Skeletal muscle tissue (tissue), 3 donors: ENCODE measurements at regions not wholly inside any gene's neighbourhood (a gene's known extent, or its start where the extent isn't known, plus 50 kb on each side); places are given as distances from the start of the nearest gene placed in this dataset.

ENCODE experiments used
- H3K27ac ChIP-seq: one replicate; pipeline ENCODE4 v1.7.0; 2013; ENCODE audit warnings: mild to moderate bottlenecking, low read depth, low read length, inconsistent platforms
- H3K27me3 ChIP-seq, 3 donors: one replicate each; pipeline ENCODE4 v1.7.0; 2013; ENCODE audit warnings: low read length in 3 of 3; ENCODE audit not compliant: control insufficient read depth in 3 of 3, insufficient read depth in 3 of 3
- H3K36me3 ChIP-seq, 3 donors: one replicate each; pipeline ENCODE4 v1.7.0; 2013; ENCODE audit warnings: low read length in 3 of 3; ENCODE audit not compliant: control insufficient read depth in 3 of 3, insufficient read depth in 3 of 3
- H3K4me1 ChIP-seq, 3 donors: one replicate each; pipeline ENCODE4 v1.7.0; 2013; ENCODE audit warnings: low read length in 3 of 3, mild to moderate bottlenecking in 3 of 3; ENCODE audit not compliant: control insufficient read depth in 3 of 3, insufficient read depth in 3 of 3
- H3K4me3 ChIP-seq, 3 donors: one replicate each; pipeline ENCODE4 v1.7.0; 2013; ENCODE audit warnings: low read length in 3 of 3
- H3K9ac ChIP-seq, 3 donors: one replicate each; pipeline ENCODE4 v1.7.0; 2013; ENCODE audit warnings: low read length in 3 of 3, mild to moderate bottlenecking in 3 of 3, moderate library complexity in 2 of 3, low read depth in 1 of 3
- H3K9me3 ChIP-seq, 3 donors: one replicate each; pipeline ENCODE4 v1.7.0; 2013; ENCODE audit warnings: low read length in 3 of 3; ENCODE audit not compliant: control insufficient read depth in 3 of 3
- donor health status: Osteomylitis.

DNA sequence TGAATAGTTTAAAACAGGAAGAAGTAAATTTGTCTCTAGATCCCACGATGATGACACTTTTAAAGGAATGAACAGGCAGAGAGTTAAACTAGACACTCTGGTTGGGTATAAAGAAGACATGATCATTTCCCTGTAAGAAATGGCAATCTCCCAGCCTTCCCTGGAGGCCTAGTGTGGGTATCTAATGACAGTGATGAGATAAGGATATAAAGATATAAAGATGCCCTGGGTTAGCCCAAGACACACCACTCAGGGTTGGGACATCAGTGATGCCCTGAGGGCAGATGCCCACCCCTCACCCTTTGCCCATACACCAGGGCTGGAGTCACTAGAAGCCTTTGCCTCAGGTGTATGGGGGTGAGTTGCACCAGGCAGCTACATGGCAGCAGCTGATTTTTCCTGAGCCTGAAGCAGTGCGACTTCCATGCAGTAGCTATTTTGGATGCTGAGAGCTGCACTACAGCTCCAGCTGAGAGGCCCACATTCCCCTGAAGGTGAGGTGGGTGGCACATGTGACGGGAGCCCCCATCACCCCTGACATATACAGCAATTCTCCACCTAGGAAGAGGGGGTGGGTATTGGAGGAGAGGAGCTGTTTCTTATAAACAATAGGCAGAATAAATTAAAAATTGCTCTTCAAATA, 177.5 kb downstream of the NDFIP2 start:
- no peaks in the 10 kb centered on the region for H3K27me3 ChIP-seq
- H3K4me1 ChIP-seq: peaks cover 17 to 22% (median 19%) of the 10 kb centered on the region in 3 donors
- no peaks in the 10 kb centered on the region for H3K36me3 ChIP-seq
- H3K9ac ChIP-seq: peak overlapping the region; percentile 36 to 61 (median 48)
- peak overlapping the region in 2 of 3 donors; percentile 33 to 54 for H3K4me3 ChIP-seq
- peak overlapping the region; percentile 83 for H3K27ac ChIP-seq
- no peaks in the 10 kb centered on the region for H3K9me3 ChIP-seq

DNA sequence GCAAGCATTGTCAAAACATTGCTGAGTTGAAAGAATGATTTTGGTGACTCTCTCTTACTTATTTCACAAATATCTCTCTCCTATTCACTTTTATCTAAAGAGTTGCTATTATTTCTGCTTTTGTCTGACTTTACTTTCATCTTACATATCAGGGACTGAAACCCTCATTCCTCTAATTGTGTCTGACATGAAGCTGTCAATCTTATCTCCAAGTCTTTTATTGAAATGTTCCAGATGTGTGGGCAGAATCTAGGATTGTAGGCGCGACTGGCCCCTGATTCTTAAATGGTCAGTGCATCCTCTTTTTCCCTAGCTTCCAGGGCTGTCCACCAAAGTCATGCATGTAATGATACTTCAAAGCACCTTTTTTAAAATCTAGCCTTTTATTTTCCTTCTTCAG, 174.6 kb downstream of the NDFIP2 start:
- Histone ChIP-seq H3K27me3 (no peaks in the 10 kb centered on the region), H3K9ac (no peak overlapping the region), H3K4me1 (peaks cover 14 to 17% (median 17%) of the 10 kb centered on the region in 3 donors), H3K9me3 (no peaks in the 10 kb centered on the region), H3K27ac (no peak overlapping the region), H3K36me3 (no peaks in the 10 kb centered on the region), H3K4me3 (no peak overlapping the region)

GRCh38 chr13:79654520-79654919, 173.6 kb downstream of the NDFIP2 start:
- Histone ChIP-seq H3K27me3 (no peaks in the 10 kb centered on the region), H3K9ac (no peak overlapping the region), H3K4me3 (no peak overlapping the region), H3K27ac (no peak overlapping the region), H3K36me3 (no peaks in the 10 kb centered on the region), H3K9me3 (no peaks in the 10 kb centered on the region), H3K4me1 (peaks cover 11 to 14% (median 13%) of the 10 kb centered on the region in 3 donors)

DNA sequence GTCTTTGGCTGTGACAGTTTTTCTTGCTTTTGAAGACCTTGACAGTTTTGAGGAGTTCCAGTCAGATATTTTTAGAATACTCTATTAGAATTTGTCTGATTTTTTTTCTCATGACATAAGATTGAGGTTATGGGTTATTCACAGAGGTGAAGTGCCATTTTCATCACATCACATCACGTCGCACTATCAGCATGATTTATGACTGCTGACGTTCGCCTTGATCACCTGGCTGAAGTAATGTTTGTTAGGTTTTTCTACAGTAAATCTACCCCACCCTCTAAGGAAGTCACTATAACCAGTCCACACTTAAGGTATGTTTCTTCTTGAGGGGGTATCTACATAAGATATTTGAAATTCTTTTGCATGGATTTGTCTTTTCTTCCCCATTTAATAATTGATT, 169.7 kb downstream of the NDFIP2 start:
- H3K36me3 ChIP-seq: no peaks in the 10 kb centered on the region
- no peak overlapping the region for H3K27ac ChIP-seq
- H3K9me3 ChIP-seq: no peaks in the 10 kb centered on the region
- H3K27me3 ChIP-seq: no peaks in the 10 kb centered on the region
- no peak overlapping the region for H3K4me3 ChIP-seq
- no peak overlapping the region for H3K9ac ChIP-seq
- H3K4me1 ChIP-seq: peaks cover 3 to 22% (median 10%) of the 10 kb centered on the region in 3 donors

- no peak overlapping the region for H3K4me3 ChIP-seq
- H3K9ac ChIP-seq: no peak overlapping the region
- no peaks in the 10 kb centered on the region for H3K27me3 ChIP-seq
- no peaks in the 10 kb centered on the region for H3K9me3 ChIP-seq
- peaks cover 3 to 22% (median 20%) of the 10 kb centered on the region in 3 donors for H3K4me1 ChIP-seq
- peak overlapping the region; percentile 62 for H3K27ac ChIP-seq
- H3K36me3 ChIP-seq: no peaks in the 10 kb centered on the region
Measured at GRCh38 chr13:79648191-79648590, 167.2 kb downstream of the NDFIP2 start.

GRCh38 chr13:79647533-79647932, 166.6 kb downstream of the NDFIP2 start:
- H3K9me3 ChIP-seq: no peaks in the 10 kb centered on the region
- peaks cover 3 to 26% (median 22%) of the 10 kb centered on the region in 3 donors for H3K4me1 ChIP-seq
- no peak overlapping the region for H3K9ac ChIP-seq
- H3K36me3 ChIP-seq: no peaks in the 10 kb centered on the region
- no peaks in the 10 kb centered on the region for H3K27me3 ChIP-seq
- H3K4me3 ChIP-seq: no peak overlapping the region
- peak overlapping the region; percentile 62 for H3K27ac ChIP-seq

DNA sequence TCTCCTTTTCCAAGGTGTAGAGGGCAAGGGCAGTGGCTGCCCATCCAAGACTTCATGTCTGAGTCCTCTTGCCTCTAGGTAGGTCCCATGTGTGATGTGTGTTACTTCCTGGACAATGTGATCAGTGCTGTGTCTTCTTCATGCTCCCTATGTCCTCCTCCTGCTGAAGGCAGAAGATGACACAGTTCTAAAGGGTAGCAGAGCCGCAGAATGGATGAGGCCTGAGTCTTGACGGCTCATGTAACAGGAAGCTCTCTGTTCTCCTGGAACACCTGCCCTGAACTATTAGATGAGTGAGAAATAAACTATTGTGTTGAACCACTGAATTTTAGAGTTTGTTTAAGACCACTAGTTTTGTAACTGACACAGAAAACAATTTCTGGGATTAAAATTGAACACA, 165.9 kb downstream of the NDFIP2 start:
- Histone ChIP-seq H3K4me1 (peaks cover 3 to 26% (median 22%) of the 10 kb centered on the region in 3 donors), H3K36me3 (no peaks in the 10 kb centered on the region), H3K9me3 (no peaks in the 10 kb centered on the region), H3K27me3 (no peaks in the 10 kb centered on the region), H3K9ac (no peak overlapping the region), H3K4me3 (no peak overlapping the region), H3K27ac (peak overlapping the region; percentile 62)

DNA sequence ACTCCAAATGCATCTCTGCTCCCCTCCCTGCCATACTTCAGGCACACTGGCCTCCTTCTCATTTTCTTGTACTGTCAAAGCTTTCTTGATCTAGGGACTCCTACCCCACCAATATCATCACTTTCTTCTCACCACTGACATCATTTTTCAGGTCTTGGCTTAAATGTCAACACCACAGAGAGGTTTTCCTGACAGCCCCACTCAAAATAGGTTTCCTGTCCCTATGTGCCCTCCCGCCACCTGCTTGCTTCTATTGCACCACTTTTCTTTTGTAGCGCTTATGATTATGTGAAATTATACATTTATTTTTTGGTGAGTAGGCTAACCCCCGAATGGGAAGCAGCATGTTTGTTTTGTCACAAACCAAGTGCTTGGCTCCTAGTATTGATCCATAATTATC, 164.6 kb downstream of the NDFIP2 start:
- Histone ChIP-seq H3K9ac (peak overlapping the region in 2 of 3 donors; percentile 1 to 25), H3K9me3 (no peaks in the 10 kb centered on the region), H3K4me3 (no peak overlapping the region), H3K27me3 (no peaks in the 10 kb centered on the region), H3K36me3 (no peaks in the 10 kb centered on the region), H3K27ac (peak overlapping the region; percentile 62), H3K4me1 (peaks cover 5 to 26% (median 22%) of the 10 kb centered on the region in 3 donors)

DNA sequence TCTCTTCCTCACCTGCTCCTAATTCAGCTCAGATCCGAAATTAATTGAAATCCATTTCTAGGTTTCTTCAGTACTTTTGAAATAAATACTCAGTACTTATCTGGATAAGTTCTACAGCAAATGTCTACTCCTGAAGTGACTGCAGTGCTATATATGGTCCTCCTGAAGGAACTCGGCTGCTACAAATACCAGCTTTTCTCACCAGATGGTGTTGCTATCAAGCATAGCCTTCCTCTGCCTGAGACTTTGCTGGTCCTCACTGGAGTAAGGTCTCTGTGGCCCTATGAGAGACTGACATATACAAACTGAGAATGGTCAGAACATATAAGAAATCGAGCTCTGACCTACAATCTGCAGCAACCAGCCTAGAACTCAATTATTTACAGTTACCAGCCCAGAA, 161.6 kb downstream of the NDFIP2 start:
- H3K36me3 ChIP-seq: no peaks in the 10 kb centered on the region
- no peak overlapping the region for H3K9ac ChIP-seq
- H3K4me1 ChIP-seq: peaks cover 4 to 28% (median 10%) of the 10 kb centered on the region in 3 donors
- no peaks in the 10 kb centered on the region for H3K27me3 ChIP-seq
- no peaks in the 10 kb centered on the region for H3K9me3 ChIP-seq
- H3K27ac ChIP-seq: no peak overlapping the region
- no peak overlapping the region for H3K4me3 ChIP-seq

DNA sequence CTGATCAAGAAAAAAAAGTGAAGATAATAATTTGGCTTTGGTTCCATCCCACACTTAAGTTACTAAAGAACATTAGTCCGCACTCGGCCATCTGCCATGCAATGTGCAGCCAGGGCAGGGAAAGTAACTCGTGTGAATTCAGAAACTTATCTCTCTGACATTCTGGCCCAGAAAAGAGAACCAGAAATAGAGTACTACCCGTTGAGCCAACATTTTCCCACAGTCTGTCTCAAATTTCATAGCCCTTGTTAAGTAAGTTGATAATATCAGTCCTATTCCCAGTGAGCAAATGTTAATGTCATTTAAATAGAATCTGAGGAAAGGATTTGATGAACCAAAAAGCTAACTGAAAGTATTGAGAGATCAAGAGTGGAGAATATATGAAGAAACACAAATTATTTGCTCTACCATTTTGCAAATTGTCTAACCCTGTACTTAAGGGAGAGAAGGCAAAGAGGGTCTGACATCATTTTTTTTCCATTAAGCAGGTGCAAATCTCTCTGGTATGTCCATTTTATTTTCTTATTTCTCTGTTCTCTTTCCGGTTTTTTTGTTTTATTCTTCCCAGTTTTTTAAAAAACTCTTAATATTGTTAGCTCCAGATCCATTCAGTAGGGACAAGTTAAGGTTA, 156.3 kb downstream of the NDFIP2 start:
- peak overlapping the region in 2 of 3 donors; percentile 51 to 59 for H3K4me3 ChIP-seq
- H3K36me3 ChIP-seq: no peaks in the 10 kb centered on the region
- no peaks in the 10 kb centered on the region for H3K9me3 ChIP-seq
- H3K27ac ChIP-seq: peak overlapping the region; percentile 65
- H3K4me1 ChIP-seq: peaks cover 0 to 7% (median 2%) of the 10 kb centered on the region in 3 donors
- H3K27me3 ChIP-seq: no peaks in the 10 kb centered on the region
- H3K9ac ChIP-seq: peak overlapping the region in 2 of 3 donors; percentile 34 to 57
